ENCODE measurements at regions not wholly inside any gene's neighbourhood (a gene's known extent, or its start where the extent isn't known, plus 50 kb on each side); places are given as distances from the start of the nearest gene placed in this dataset.

DNA sequence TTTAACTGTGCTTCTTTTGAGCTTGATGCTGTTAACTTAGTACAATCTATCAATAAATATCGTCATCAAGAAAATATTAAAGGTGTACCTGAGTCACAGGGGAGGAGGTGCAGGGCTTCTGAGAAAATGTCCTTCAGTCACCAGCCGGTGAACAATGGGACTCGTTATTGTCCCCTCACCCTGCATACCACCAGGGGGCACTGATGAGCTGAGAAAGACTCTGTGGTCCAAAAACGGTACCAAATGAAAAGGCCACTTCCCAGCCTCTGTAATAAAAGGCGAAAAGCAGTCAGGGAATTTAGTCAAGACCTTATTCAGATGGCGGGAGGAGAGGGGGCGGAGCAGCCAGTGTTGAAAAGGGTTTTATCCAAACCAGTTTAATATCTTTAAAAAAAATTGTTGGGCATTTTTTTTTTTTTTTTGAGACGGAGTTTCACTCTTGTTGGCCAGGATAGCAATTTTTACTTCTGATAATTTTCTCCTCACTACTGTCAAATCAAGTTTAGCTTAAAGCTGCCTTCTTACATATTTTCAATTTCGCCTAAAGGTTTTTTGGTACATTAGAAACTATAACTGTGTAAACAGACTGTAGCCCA lies 271.9 kb upstream of the ADAMTS16 start:
- peak; percentile 60 to 68 for DNase-seq

DNA sequence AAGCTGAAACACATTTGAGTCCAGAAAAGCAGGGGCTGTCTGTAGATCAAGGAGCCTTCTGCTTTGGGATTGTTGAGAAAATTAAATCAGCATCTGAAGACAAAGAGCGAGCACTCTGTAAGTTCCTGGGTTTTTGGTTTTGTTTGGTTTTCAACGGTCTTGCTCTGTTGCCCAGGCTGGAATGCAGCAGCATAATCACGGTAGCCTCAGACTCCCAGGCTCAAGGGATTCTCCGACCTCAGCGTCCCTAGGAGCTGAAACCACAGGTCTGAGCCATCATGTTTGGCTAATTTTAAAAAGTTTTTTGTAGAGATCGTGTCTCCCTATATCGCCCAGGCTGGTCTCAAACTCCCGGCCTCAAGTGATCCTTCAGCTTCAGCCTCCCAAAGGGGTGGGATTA lies 266.5 kb upstream of the ADAMTS16 start:
- no peak for DNase-seq

DNA sequence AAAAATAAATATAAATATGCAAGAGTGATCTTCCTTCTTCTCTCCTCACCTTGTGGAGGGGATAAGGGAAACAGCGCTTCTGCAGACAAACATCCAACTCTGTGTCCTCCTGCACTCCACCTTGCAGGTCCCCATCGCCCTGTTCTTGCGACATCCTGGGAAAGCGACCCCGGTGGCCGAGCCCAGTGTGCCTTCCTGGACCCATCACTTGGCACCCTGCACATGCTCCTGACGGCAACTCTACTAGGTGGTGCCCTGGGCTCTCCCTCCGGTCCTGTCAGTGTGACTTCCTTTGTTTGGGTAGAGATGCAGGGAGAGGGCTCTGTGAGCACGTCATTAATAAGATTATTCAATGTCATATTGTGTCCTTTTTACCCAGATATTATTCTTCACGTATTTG lies 266.0 kb upstream of the ADAMTS16 start:
- DNase-seq = no peak

DNA sequence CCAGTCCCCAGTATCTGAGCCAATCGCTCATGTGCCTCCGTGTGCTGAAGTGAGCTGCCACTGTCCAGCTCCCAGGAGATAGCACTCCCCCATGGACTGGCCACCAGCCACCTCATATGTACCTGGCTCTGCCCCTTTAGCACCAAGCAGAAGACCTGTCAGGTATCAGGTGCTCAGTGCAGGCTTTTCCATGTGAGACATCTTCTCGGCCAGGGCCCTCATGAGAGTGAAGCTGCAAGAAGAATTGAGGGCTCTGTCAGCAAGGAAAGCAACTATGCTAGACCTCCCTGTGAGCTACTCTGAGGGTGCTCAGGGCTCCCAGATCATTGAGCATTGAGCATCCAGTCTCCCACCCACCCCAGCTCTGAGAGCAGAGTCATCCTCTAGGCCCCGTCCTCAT lies 264.2 kb upstream of the ADAMTS16 start:
- no peak for DNase-seq

DNA sequence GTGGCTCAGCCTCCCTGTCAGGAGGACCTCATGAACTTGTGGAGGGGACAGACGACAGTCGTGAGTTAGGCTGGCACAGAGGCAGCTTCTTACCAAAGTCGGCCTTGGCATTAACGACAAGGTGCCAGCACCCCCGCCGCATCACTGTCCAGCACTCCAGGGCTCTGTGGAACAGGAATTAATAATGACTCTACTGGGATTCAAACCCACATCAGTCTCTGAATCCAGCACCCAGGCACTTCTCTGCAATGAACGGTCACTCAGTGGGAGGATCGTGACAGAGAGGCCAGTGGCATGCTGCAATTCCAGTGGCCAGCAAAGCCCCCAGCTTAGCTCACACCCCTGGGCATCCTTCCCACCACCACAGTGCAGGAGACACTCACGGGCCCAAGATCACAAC lies 263.3 kb upstream of the ADAMTS16 start:
- no peak for DNase-seq

DNA sequence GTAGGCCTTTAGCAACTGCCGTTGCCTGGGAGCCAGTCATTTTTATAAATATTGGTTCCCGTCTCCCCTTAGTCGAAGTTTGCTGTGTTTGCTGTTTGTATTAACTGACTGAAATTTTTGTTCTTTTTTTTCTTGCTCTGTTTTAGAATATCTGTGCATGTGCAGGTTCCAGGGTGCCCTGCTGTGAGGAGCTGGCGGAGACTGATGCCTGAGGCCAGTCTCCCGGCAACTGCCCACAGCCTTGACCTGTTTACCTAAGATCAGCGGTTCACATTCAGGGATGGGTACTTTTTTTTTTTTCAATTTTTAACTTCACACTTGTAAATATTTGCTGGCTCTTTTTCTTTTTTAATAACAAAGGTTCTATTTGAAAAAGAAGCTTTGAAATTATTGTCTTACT lies 262.6 kb upstream of the ADAMTS16 start:
- no peak for DNase-seq

DNA sequence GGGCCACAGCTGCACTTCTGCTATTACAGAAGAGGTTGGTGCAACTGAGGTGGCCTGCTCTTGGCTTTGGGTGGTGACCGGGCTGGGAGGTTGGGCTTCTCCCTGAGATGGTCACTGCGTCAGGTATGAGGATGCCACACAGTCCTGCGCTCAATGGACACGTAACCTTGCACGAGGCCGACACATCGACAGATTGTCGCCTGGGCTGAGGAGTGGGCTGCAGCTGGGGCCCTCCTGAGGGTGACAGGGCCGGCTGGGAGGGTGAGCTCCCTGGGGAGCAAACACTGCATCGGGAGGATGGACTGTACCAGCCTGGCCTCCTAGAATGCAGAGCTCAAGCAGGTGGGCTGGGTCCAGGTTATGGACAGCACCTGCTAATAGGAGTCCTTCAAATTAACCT lies 261.1 kb upstream of the ADAMTS16 start:
- no peak for DNase-seq

DNA sequence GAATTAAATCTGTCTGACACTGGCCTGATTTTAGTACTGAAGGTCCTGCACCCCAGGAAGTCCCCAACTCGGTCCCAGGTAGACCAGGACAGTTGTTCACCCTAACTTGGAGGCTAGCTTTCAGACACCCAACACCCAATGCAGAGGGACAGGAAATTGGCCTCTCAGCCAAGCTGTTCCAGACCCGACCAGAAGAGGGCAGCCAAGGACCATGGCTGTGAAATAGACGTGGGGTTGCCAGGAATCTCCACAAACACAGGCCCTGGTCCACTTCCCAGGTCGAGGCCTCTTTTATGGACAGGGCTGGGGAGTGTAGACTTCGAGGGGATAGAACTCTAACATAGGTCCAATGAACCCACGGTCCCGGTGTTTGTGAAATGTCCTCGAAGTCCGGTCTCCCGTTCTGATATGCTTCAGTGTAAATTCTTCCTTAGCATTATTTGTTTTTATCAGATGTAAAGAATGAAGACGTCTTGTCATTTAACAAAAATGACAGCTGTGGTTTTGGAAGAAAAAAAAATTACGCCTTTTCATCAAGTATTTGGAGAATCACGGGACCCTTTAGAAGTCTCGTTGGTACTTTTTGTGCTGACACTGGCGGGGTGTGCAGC lies 260.3 kb upstream of the ADAMTS16 start:
- DNase-seq = peak; percentile 63 to 70

DNA sequence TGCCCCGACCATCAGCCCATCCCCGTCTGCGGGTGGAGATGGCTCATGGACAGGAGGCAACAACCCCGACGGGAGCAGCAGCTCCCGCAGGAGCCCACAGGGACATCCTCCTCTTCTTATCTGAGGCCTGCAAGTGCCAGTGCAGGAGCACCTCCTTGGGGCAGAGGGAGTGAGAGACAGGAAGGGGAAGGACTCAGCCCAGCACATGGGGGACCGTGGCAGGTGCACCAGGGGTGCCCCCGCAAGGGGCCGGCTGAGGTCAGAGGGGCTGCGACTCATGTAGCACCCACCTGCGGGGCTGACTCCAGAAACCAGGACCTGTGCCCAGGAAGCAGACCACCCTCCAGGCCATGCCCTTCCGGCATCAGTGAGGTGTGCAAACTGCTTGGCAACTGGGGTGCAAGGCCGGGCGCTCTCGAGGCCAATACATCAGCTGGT lies 259.8 kb upstream of the ADAMTS16 start:
- DNase-seq = no peak

DNA sequence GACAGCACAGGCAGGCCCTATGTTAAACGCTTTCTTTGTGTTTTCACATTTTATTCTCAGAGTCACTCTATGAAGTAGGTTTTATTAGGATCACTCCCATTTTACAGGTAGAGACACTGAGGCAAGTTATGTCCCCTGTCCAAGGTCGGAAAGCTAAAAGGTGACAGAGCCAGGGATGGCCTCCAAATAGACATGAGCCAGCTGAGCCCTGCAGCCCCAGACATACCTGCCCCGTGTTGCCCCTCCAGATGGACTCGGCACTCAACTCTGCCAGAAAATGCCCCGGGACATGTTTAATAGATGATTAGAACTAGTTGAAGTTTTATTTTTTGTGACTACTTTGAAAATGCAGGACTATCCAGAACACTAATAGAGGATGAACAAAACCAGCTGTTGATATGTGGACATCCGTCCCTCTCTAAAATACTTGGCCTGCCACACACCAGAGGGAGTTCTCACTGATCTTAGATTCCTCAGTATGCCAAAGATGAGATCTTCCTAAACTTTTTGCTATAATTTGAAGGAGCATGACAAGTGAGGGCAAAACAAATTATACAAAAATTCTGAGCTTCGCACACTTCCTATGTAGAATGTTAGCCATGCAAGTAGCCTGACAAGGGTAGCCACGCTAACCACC lies 258.6 kb upstream of the ADAMTS16 start:
- DNase-seq = no peak

DNA sequence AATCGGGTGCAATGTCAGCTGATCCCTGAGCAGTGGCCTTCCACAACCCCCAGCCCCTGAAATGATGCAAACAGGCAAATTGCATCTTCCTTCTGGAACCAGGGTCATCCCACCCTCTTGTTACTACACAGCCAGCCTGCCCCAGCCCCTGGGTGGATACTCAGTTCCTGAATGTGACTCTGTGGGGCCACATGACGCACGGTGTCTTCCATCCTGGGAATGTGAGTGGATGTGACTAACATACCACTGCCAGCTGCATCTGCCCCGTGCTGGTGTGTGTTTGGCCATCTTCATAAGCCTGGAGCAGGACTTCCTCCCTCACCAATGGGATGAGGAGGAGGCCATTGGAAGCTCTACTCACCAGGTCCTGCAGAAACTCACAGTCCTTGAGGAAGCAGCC lies 257.9 kb upstream of the ADAMTS16 start:
- no peak for DNase-seq

DNA sequence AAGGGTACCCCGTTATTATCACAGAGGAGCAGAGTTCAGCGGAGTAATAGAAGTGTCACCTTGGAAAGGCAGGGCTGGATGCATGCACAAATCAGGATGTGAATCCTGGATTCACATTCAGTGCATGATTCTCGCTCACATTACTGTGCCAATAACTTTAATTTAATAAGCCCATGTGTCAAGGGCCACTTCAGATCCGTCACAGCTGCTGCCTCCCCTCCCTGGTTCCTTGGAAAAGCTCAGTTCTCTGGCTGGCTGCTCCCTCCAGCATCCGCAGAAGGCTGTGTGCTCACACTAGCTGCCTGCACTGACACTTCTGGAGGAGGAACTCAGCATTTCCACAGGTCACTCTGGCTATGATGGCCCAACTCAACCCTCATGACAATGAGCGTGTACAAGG lies 256.8 kb upstream of the ADAMTS16 start:
- no peak for DNase-seq

DNA sequence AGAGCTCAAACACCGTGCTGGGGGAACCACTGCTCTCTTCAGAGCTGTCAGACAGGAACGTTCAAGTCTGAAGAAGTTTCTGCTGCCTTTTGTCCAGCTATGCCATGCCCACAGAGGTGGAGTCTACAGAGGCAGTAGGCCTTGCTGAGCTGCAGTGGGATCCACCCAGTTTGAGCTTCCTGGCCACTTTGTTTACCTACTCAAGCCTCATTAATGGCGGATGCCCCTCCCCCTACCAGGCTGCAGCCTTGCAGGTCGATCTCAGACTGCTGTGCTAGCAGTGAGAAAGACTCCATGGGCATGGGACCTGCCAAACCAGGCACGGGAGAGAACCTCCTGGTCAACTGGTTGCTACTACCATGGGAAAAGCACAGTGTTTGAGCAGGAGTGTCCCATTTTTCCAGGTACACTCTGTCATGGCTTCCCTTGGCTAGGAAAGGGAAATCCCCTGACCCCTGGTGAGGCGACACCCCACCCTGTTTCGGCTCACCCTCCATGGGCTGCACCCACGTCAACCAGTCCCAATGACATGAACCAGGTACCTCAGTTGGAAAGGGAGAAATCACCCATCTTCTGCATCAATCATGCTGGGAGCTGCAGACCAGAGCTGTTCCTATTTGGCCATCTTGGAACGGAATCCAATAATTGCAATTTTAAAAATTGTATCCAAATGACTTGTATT lies 246.9 kb upstream of the ADAMTS16 start:
- DNase-seq = no peak

DNA sequence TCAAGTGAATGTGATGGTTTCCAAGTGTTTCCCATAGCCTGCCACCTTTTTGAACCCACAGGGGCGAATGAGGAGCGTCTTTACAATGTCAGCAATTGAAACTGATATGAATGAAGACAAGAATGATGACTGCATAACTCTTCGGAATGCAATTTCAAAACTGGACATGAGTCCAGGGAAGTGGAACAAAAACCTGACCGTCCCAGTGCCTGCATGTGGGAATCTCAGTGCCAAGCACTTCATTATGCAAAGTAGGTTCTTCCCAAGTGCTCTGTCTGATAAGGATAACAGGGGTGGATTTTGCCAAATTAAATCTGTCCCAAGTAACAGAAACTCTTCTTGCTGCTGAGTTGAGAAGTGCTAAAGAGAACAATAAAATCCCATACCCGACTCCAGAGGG lies 243.8 kb upstream of the ADAMTS16 start:
- DNase-seq = no peak

DNA sequence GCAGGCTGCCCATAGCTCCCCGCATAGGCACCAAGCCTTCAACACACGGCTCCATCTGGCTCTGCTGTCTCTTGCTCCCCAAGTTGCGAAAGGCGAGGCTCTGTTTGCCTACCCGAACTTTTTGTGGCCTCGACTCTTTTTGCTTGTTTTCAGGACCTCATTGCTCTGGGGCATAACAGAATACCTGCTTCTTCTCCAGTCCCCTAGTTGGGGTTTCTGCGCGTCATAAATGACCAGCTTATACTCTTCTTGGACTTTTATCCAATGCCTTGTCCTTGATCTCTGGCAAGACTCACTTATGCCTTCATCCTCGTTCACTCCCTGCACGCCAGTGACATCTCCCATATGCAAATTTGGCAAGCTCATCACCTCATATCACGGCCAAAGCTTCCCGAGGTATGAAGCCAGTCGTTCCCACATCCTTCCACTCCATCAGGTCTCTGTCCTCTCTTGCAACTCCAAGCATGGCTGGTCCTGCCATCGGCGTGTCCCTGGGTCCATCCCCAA lies 238.8 kb upstream of the ADAMTS16 start:
- no peak for DNase-seq

DNA sequence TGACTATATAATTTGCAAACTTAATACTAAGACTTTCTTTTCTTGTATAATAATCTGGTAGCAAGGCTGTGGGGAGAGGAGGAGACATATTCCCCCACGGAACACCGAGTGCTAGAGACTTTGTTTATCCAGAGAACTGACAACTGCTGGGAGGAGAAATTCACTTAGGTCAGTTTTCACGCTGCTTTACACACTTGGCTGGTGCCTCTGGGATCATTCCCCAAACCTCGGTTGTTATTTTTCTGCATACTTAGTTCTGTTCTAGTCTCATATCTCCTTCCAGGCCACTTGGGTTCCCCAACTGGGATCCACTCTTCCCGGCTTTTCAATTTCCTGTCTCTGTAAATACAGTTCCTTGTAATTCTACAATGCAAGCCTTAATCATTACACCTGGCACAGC lies 238.2 kb upstream of the ADAMTS16 start:
- DNase-seq = no peak

DNA sequence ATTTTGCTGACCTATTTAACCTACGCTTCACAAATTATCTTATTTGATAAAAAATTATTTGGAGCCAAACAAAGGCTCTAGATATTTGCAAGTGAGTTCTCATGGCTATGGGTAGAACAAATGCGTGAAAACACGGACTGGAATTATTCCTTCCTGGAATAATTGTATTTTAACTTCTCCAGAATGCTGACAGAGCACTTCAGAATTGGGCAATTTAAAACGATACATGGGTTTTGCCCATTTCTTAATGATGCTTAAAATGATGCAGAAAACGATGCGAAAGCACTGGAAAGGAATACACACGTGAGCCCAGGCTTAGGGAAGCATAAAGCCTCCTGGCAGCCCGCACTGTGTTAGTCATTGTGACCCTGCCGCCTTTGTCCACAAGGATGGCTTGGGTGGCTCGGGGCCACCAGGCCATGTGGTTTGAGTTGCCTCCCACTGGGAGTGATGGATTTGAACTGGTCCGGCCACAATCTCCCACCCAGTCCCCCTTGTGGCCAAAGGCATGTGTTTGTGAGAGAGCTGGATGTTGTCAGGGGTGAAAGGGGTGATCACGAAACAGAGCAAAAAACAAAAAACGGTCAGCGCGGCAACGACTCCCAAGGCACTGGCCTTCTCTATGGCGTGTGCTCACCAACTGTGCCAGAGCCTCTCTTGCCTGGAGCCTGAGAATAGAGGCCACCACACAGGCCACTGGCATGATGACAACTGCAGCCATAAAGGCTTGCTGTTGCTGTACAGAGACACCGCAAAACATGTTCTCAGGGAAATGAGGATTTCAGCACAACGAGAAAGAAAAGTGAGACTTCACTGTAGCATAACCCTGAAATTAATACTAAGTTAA lies 234.2 kb upstream of the ADAMTS16 start:
- no peak for DNase-seq

DNA sequence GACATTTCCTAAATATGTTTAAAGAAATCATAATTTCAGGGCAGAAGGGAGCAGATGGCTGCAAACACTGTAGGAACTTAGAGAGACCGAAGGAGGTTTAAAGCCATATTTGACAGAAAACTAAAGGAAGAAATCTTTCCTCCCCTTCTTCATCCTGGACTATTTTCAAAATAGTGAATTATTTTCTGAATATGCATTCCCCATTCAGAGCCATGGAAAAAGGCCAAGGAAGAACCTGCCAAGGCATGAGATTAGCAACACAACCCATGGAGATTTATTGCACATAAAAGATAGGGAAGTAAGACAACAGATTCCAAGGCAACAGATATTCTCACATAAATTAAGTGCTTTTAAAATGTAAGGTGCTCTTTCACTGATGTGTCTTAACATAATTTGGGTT lies 233.3 kb upstream of the ADAMTS16 start:
- DNase-seq = no peak

DNA sequence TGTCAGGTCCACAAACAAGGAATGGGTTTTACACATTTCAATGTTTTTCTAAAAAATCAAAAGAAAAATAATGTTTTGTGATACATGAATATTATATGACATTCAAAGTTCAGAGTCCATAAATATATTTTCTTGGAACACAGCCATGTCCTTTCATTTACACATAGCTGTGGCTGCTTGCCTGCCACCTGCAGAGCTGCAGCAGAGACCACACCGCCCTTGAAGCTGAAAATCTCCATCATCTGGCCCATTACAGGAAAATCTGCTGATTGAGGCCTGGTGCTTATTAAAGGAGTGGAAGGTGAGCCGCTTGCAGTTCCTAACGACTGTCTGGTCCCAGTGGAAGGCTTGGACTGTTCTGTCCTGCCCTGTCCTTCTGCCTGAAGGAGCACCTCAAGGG lies 232.6 kb upstream of the ADAMTS16 start:
- DNase-seq = no peak

DNA sequence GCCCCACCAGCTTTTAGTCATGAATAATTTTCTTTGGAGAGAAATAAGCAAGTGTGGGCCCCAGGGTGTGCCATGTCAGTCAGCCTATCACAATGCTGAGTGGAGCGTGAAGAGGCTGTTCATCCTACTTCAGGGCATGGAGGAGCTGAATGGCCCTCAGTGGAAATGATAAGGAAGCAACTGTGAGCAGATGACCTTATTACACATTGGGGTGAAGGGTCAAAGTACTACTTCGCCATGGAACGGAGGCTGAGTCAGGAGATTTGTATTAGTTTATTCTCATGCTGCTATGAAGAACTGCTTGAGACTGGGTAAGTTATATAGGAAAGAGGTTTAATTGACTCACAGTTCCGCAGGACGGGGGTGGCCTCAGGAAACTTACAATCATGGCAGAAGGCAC lies 231.0 kb upstream of the ADAMTS16 start:
- DNase-seq = no peak

DNA sequence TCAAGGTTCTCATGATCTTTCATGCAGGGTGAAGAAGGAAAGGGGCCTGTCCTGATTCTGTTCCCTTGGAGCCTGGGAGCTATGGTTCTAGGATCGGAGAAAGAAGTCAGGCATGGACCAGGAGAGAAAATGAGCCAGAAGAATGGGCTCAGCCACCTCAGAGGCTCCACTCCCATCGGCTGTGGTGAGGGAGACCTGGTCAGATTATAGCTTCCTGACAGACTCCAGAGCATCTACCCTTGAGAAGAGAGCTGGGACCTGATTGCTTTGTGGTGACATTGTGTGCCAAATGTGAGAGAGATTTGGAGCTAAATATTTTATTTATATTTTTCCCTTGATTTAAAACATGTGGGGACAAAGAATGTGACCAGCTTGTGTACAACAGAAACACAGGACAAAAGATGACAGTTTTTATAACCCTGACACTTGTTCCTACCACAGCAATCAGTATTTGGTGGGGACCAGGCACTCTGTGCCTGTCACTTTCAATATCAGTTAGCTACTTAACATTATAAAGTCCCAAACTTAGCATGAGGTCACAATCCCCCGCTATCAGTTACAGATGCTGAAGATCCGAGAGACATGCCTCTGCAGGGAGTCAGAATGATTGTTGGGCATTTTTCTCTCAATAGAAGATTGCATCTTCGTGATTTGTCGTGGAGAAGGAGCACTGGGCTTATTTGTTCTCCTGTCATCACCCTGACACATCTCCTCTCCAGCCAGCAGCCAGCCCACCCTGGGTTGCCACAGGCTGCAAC lies 228.3 kb upstream of the ADAMTS16 start:
- no peak for DNase-seq

DNA sequence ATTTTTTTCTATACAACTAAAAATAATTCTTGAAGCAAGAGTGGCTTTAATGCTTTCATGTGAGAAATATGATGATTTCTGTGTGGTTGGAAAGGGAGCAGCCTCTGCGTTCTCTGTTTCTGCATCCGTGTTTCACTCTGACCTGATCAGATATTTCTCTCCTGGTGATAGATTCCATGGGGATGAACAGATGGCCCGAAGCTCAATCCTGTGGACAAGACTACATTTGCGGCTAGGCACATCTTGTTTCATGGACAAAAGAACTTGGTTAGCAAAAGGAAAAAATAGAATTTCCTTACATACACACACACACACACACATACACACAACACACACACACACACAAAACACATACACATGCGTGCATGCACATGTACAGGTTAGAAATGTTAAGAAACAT lies 218.2 kb upstream of the ADAMTS16 start:
- DNase-seq = no peak

All from activated CD4-positive, alpha-beta T cell treated with anti-CD3 and anti-CD28 coated beads, Interleukin-2, amount 50 U/mL, for 48 hours (primary cell).